Fibroblast of skin of right quadriceps (primary cell): ENCODE measurements at regions not wholly inside any gene's neighbourhood (a gene's known extent, or its start where the extent isn't known, plus 50 kb on each side); places are given as distances from the start of the nearest gene placed in this dataset.

Source experiments
- DNase-seq: peaks from one replicate; pipeline ENCODE4 v3.0.0-alpha.2; 2013

DNA sequence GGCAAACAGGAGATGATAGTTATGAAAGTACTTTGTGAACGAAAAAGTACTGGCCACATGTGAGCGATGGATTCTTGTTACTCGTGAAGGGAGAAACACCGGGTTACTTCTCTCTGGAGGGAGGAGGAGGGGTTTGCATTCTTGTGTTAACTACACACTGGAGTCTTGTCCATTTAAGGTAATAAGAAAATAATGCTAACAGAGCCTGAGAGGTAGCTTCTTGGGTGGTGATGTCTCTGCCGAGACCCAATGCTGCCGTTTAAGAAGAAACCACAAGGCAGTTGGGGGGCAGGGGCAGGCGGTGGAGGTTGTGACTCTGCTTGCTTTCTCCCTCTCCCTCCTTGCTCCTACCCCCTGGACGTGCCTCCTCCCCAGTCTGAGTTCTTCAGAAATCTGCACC lies 100.9 kb upstream of the ROPN1 start:
- peak; percentile 96 for DNase-seq

DNA sequence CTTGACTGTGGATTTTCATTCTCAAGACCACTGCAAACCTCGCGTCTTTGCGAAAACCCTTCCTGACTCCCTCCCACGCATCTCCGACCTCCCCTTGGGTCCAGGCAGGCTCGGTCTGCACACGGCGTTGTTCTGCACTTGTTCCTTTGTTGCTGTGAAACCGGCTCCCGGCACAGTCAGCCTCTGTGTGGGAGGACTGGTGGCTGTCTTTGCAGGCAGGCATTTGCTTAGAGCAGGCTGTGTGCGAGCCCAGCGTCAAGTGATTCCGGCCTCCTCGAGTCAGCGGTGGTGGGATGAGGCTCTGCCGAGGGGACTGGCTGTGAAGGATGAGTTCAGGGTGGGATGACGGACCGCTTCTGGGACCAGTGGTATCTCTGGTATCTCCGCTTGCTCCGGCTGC lies 102.6 kb upstream of the ROPN1 start:
- no peak for DNase-seq

DNA sequence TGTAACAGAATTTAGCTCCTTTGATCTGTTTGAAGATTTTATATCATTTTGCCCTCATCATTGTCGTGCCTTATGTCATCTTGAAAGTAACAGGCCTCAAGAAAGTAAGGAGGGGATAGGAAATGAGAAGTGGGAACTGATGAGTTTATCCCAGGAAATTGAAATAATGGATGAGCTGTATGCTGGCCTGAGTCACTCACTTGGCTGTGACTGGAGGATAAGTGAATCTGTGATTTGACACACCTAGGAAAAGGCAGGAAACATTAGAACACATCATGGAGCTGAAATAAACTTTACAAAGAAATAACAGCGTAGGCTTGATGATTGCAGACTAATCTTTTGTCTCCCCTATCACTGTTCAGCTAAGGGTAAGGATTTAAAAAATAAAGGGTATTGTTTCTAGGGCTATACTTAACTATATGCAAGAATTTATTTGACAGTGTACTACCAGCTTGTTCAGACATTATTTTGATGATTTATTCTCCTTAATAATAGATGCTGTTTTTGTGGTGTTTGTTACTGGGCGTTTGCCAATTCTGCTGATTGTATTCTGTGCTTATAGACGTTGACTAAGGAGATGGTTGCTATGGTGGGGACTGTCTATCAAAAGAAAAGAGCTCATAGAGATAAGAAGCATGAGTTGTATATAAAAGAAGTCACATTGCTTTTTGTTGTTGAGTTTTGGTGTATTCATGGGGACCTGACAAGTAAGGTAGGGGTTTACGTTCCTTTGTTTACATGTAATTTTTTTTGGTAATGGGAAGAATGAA lies 105.6 kb upstream of the ROPN1 start:
- DNase-seq: peak; percentile 41

DNA sequence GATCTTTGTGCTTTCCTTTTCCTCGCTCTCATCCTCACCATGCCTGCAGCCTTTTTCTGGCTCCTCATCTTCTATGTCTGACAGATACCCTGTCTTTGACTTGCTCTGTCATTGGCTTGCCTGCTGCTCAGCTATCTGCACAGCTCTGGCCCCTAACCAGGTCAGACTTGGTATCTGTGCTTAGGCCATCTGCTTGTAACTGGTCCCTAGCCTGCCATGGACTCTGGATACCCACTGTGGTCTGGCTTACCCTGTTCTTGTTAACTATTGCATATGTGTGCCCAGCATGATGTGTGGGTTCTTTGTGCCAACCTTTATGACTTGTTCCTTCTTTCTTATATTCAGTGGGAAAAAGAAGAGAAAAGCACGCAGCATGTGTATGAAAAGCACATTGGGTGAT lies 109.7 kb upstream of the ROPN1 start:
- DNase-seq: no peak

DNA sequence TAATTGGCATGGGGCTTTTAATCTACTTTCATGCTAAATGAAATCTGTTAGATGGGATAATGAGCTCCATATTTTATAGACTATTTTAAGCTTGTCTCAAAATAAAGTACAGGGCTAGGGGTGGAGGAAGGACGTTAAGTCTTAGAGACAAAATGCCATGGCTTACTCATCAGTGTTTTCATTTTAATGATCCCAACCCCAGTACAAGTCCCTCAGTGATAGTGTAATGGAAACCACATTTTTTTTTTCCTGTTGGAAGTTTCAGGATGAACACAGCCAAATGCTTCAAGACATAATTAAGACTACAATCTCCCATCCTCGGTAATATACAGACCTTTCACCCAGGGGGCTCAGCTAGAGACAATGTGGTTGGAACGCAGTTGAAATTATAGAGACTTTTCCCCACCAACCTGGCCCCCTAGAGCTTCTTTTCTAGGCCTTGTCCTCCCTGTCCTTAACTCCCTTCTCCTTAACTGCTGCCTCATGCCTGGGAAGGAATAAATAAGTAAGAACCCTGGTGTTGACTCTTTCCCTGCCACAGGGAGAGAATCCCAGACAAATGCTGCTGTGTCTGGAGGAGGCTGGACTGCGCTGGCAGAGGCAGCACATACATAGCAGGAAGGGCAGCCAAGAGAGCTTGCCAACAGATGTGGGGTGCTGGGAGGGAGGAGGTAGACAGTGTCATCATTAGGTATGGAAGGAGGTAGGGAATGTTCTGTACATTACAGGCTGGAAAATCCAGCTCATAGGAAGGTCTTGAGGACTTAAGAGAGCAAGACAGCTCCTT lies 115.4 kb upstream of the ROPN1 start:
- peak; percentile 81 for DNase-seq

DNA sequence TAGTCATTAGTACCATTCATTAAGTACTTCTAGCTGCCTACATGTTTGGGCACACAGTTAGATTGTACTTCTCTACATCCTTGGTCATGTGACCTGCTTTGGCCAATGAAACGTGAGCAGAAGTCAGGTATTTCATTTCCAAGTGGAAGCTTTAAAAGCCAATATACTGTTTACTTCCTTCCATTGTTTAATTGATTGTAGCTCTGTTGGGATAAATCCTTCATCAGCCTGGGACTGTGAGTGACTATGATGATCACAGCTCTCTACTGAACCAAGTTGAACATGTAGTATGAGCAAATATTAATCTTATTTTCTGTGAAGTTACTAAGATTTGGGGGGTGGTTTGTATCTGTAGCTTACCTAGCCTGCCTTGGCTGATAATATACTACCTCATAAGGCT lies 116.5 kb upstream of the ROPN1 start:
- DNase-seq: no peak

DNA sequence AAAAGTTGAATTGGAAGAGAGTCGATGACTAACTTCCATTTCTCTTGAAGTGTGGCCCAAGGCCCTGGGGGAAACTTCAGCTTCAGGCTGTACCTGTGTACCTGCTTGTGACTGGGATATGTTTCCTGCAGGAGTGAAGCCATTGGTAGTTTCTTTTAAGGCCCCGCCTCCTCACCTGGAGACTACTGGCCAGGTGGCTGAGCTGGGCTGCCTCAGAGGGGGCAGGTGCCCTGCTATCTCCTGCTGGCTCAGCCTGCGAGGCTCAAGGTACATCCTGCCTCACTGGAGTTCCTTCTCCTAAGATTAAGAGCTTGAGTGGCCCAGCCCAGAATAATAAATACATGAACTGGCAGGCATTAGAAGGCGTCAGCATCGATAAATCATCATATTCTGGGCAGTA lies 121.6 kb upstream of the ROPN1 start:
- DNase-seq: no peak

DNA sequence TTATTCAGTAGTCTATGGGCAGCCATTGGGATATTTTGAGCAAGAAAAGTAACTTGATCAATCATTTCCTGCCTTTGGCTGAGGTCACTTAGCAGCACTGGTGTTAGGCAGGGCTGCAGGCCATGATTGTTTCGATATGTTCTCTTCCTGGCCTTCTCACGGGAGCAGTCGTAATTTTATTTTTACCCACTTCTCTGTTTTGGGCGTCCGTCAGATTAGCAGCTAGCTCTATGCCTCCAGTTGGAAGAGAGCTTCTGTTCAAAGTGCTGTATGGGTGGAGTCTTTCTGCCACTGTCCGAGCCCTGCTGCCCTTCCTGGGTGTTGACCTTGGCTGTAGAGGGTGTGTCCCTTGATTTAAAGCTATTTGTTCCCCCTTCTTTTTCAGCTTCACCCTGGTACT lies 123.4 kb upstream of the ROPN1 start:
- no peak for DNase-seq

DNA sequence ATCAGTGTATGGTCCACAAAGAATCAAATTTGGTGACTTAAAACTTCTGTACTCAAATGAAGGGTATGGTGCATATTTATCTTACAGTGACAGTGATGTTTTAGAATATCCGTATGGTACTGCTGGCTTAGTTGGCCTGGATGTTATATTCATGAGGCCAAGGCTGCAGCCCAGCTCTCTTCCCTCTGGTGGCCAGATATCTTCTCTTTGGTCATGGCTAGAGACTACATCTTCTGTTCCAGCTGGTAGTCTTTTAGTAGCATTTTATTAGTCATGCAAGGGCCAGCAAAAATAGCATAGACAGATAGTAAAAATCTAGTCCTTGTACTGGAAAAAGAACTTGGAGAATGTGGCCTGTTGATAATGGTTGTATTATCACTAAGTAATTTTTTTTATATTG lies 124.0 kb upstream of the ROPN1 start:
- DNase-seq: no peak

DNA sequence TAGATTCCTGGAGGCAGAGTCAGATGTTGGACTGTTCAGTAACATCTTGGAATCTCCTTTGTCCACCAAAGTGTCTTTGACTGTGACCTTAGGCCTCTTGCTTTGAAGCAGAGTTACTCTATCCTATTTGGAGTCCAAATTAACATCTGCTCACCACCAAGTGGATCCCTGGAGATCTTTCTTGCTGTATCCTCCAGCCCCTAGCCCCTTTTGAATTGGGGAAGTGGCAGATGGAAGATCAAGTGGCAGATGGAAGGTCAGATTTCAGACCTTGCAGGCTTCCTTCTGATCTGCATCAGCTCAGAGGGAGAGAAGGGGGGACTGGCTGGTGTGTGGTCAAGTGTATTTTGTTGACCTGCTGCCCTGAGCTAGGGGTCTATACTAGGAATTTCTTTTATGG lies 125.0 kb upstream of the ROPN1 start:
- no peak for DNase-seq

DNA sequence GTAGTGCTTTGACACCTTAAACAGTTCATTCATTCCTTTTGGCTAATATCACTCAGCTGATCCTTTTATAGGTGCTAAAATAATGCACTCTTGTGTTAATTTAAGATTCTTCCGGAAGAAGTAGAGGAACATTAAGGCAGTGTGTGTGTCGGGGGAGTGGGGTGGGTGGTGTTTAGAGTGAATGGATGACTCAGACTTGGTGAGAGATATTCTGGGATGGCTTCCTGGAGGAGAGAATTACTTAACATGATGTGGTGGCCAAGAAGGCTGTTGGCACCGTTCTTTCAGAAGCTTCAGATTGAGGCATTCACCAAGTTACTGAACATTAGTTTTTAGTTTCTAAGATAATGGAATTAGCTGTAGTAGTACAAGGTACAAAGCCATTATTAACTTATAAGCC lies 125.6 kb upstream of the ROPN1 start:
- peak; percentile 73 for DNase-seq

DNA sequence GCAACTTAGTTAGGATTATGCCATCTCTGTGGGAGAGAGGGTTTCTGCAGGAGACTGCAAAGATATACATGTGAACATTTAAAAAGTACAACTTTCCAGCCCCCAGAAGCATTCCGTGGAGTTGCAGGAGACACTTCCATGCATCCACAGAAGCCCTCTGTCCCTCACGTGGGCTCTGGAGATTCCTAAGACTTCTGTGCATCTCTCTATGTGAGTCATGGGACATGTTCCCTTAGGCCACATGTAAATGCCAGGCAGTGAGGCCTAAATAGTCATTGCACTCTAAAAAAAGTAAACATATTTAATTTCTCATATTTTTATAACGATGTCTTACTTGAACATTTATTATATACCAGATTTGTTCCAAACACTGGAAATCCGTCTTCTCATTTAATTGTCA lies 126.5 kb upstream of the ROPN1 start:
- DNase-seq: peak; percentile 61

DNA sequence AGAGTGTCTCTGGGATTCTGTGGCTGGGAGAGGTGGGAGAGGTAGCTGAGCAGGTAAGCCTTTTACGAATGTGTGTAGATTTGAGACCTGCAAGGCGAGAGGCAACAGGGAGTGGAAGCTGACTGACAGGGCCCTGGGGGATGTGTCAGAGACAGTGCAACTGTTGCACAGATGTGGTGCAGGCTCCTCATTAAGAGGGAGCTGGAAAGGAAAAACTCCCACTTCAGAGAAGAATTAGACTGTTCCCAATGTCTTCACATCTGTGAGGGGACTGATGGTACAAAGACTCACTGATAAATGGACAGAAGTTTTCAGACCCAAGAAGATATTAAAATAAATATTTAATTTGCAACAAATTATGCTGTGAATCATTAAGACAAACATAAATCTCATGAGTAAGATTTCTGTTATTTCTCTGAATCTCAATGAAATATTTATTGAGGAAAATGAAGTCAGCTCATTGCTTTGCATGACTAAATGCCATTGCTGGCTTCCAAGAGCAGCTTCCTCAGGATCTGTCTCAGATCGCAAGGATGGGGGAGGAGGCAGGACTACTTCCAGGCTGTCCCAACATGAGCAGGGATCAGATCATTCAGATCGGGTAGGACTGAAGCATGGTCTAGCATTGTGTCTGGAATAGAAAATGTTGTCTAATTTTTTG lies 127.3 kb upstream of the ROPN1 start:
- DNase-seq: peak; percentile 94

DNA sequence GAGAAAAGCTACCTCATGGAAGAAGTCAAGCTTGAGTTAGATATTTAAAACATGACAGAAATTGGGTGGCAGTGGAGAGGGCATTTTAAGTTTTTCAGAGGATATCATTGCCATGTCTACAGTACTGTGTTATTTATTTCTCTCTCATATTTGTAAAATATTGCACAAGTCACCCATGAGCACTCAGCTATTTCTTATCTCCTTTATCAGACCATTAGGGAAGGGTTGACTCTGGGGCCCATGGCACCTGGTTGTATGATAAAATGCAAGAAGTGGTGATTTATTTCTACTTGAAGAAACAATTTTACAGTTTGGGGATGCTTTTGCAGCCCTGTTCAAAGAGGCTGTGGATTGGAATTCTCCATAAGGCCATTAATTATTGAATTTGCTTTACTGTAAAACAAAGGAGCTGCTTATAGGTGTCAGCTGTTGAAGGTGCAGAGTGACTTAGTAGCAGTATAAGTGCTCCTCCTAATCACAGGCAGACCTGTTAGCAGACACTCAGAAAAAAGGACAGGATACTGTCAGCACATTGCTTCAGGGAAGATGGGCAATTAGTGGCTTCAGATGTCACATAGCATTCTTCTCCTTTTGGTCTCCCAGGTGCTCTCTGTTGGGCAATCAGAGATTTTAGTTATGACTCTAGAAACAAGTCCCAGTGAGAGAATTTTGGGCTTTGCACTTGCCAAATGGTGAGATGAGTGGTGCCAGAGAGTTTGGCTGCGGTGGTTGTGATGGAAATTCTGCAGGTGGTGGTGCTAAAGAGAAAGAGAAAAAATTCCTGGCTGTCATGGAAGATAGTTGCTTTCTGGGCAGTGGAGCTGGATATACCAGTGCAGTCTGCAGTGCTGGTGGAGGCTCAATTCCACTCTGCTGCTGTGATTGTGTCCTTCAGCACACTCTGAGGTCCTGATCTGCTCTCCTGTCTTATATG lies 129.7 kb upstream of the ROPN1 start:
- no peak for DNase-seq

DNA sequence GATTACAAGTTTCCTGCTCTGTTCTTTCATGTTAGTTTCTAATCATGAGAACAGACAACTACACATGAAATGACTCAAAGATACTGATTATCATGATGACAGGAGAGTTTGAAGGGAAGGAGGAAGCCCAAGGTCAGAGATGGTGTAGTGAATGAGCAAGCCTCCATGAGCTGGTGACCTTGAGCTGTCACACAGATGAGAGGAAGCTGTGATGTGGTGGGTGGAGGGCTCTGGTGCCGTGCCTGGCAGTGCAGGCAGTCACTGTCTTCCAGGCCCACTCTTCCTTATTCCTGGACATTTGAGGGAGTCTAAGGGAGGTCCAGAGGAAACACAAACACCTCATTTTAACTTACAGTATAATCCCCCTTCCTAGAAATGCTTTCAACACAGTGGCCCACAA lies 133.4 kb upstream of the ROPN1 start:
- no peak for DNase-seq

DNA sequence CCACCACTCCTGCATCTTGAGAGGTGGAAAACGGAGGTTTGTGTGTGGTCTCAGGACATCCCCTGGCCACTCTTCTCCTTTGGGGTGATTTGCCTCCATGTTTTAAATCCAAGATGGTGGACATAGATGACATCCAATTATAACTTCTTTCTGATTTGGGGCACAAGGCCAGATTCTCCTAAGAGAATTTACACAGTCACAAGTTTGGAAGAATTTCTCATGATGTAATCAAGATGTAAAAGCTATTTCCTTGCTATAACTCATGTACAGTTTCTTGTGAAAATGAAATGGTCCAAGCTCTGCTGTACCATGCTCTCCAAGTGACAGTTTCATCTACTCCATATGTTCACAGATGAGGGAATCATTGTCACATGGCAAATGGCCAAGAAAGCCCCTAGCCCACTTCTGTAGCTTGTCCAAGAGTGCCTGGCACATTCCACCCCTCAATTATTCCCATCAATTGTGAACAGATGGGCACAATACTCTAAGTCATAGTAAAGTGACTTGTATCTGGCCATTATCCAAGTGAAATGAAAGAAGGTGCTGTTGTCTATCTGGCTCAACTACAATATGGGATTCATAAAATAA lies 134.6 kb upstream of the ROPN1 start:
- peak; percentile 47 for DNase-seq

DNA sequence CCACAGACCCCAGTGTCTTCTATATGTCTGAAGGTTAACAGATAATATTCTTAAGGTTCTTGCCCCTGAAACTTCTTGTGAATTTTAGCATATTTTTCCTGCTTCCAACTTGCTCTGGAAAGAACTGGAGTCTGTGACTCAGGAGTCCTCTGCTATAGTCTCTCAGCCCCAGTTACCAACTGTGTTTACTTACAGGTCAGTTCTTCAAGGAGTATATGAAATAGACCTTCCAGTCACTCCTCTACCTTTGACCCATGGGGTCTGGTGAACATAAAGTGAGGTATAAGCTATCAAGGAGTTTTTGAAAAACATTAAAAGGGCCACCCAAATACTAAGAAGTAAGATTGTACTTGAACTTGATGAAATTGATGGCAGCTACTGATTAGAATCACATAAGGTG lies 139.2 kb upstream of the ROPN1 start:
- DNase-seq: no peak

DNA sequence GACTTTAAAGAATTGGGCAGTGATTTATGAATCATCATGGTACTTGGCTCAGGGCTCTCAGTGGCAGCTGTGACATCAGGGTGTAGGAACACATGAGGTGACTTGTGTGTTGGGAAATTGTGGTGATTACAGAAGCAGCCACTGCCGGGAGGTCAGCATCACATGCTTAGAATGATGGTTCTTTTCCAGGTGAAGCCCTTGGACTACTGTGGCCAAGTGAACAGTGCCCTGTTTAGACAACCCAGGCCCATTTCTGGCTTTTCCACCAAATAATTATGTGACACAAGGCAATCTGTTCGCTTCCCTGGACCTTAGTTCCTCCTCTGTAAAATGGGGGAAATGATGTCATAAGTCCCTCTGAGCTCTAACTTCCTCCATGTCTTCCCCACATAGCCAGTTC lies 139.7 kb upstream of the ROPN1 start:
- DNase-seq: peak; percentile 18

DNA sequence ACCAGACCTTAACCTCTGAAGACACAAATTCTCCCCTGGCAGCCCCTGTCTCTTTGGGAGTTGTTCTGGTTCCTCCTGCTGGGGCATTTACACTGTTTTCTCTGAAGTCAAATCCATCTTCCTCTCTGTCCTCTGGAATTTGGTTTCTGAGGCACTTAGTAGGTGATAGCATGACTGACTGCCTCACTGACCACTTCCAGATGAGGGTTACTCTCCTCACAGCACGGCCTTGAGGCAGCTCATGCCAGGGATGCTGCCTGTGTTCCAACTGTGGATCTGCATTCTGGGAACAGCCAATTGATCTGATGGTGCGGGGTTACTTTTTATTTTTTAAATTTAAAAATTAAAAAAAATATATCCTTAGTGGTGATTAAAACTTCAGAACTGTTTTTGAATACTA lies 140.9 kb upstream of the ROPN1 start:
- DNase-seq: no peak

DNA sequence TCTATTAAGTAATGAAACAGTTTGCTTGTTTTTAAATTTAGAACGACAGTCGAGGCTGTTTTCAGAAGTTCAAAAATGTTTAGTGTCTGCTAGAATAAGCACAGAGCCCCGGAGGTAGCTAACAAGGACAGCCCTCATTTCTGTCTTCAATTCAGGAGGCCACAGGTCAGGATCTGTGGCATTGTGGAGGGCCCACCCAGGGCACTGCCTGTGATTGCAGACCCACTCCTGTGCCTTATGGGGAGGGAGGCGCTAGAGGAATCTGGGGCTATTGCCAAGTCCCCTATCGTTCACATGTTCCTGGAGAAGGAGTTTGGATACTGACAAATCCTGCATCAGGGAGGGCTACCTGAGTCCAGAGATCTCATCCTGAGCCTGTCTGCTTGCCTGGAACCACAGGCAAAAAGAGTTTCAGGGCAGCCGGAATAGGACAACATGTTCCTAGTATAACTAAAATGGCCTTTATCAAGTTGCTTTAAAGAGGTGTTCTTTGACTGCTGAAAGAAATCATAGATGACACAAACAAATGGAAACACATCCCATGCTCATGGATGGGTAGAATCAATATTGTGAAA lies 141.5 kb upstream of the ROPN1 start:
- no peak for DNase-seq

DNA sequence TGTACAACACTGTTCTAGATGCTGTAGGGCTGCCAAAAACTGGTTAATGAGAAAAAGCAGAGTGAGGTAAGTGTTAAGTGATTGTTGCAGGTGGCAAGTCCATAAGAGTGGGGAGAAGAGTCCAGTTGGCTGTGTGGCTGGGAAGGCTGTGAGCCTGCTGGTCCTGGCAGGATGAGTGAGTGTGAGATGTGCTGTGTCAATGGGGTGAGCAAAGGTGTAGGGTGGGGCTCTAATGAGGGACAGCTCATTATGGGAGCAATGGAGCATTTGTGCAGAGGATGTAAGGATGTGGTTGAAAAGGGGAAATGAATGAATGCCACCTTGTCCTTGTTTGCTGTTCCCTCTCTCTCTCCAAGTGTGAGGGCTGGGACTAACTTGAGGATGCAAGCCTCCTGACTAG lies 145.3 kb upstream of the ROPN1 start:
- DNase-seq: no peak

DNA sequence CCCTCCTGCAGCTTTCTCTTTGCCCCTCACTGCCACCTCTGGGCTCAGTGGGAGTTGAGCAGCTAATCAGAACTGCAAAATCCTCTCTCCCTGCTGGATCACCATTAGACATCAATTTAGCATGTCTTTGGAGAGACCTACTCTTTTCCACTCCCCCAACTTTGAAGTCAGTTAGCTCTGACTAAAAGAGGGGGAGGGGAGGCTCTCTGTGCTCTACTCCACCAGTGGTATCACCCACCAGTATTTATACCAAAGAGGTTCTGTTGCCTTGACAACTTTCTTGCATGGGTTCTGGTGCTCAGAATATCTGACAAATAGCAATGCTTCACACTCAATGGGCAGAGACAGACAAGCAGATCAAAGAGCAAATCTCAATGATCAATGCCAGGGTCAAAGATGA lies 146.2 kb upstream of the ROPN1 start:
- DNase-seq: no peak
